Gastrocnemius medialis (tissue), 4 donors: ENCODE measurements at regions not wholly inside any gene's neighbourhood (a gene's known extent, or its start where the extent isn't known, plus 50 kb on each side); places are given as distances from the start of the nearest gene placed in this dataset.
A peak's percentile ranks its signal among the peaks of the same experiment; 100 is the strongest.

ENCODE experiments used
- ATAC-seq, 2 donors: fragments of 150-250 bp; one replicate each; pipeline ENCODE4 v1.9.1; 2016
- DNase-seq, 2 donors: peaks; one replicate each; pipeline ENCODE4 v3.0.0-alpha.2; 2019
- H3K27ac ChIP-seq, 4 donors: fragments of 200-600 bp; sonication (generic); 1 replicate in 1 of 4; 2 replicates in 3 of 4; pipeline ENCODE4 v1.5.1; 2016 to 2018; ENCODE audit warnings: mild to moderate bottlenecking in 2 of 4, moderate library complexity in 1 of 4
- H3K27me3 ChIP-seq, 3 donors: fragments of 200-600 bp; sonication (generic) in 2 of 3; 1 replicate in 1 of 3; 2 replicates in 2 of 3; pipeline versions ENCODE4 v1.5.1 to v1.6.0; 2016 to 2019; ENCODE audit warnings: mild to moderate bottlenecking in 1 of 3, moderate library complexity in 1 of 3
- H3K36me3 ChIP-seq, 2 donors: fragments of 200-600 bp; sonication (generic) in 1 of 2; one replicate each; pipeline ENCODE4 v1.5.1; 2017 to 2018
- H3K4me1 ChIP-seq, 2 donors: fragments of 200-600 bp; sonication (generic) in 1 of 2; one replicate each; pipeline ENCODE4 v1.5.1; 2016 to 2017; ENCODE audit warnings: mild to moderate bottlenecking in 2 of 2
- H3K4me3 ChIP-seq, 4 donors: fragments of 200-600 bp; sonication (generic) in 3 of 4; 1 replicate in 1 of 4; 2 replicates in 3 of 4; pipeline ENCODE4 v1.5.1; 2016 to 2019; ENCODE audit warnings: mild to moderate bottlenecking in 2 of 4
- H3K9me3 ChIP-seq, 3 donors: fragments of 200-600 bp; sonication (generic) in 2 of 3; 1 replicate in 1 of 3; 2 replicates in 2 of 3; pipeline ENCODE4 v1.5.1; 2016 to 2019
- CTCF ChIP-seq, 5 experiments: fragments of 450-650 bp in 3 of 5; fragments of 200-600 bp in 2 of 5; sonication (generic) in 2 of 5; IDR thresholded peaks in 4 of 5; conservative IDR thresholded peaks in 1 of 5; 1 replicate in 4 of 5; 2 replicates in 1 of 5; pipeline ENCODE4 v1.5.1; 2016 to 2019; ENCODE audit warnings: antibody characterized with exemption in 5 of 5, mild to moderate bottlenecking in 3 of 5, moderate library complexity in 3 of 5
- POLR2A ChIP-seq, 2 donors: fragments of 450-650 bp; IDR thresholded peaks; one replicate each; pipeline ENCODE4 v1.6.1; 2017; ENCODE audit warnings: antibody characterized with exemption in 2 of 2, mild to moderate bottlenecking in 2 of 2, moderate library complexity in 2 of 2
- in situ Hi-C, 4 donors: fragments of 200-750 bp; cut with MboI; loops; one replicate each; pipeline versions ENCODE4 v1.15.0 to v1.8.0; 2017; ENCODE audit warnings: low sequenced_read_pairs in 4 of 4
- intact Hi-C: fragments of 100-400 bp; cut with DNase I; formaldehyde crosslinking; loops from one replicate; pipeline ENCODE4 v1.15.1; 2023; ENCODE audit warnings: low total_unique reads

GRCh38 chr10:63862860-63863259 is 341.7 kb downstream of the REEP3 start:
- peaks cover 0 to 3% (median 0%) of the 10 kb centered on the region in 3 donors for H3K27me3 ChIP-seq
- no peak for ATAC-seq
- no peaks in the 10 kb centered on the region for H3K9me3 ChIP-seq
- peaks cover 0 to 6% of the 10 kb centered on the region in 2 donors for H3K4me1 ChIP-seq
- no peak for DNase-seq
- in situ Hi-C loops: no loop called here
- TF ChIP-seq POLR2A (IDR thresholded peaks at IDR 0.05) (no peak), CTCF (IDR thresholded peaks at IDR 0.05 in 4 of 5, conservative IDR thresholded peaks at IDR 0.05 in 1 of 5) (no peak)
- intact Hi-C loops: no loop called here
- no peak overlapping the region for H3K4me3 ChIP-seq
- H3K36me3 ChIP-seq: no peaks in the 10 kb centered on the region
- no peak overlapping the region for H3K27ac ChIP-seq

- TF ChIP-seq CTCF (IDR thresholded peaks at IDR 0.05 in 4 of 5, conservative IDR thresholded peaks at IDR 0.05 in 1 of 5) (no peak), POLR2A (IDR thresholded peaks at IDR 0.05) (no peak)
- Histone ChIP-seq H3K9me3 (no peaks in the 10 kb centered on the region), H3K27ac (no peak overlapping the region), H3K4me1 (peaks cover 0 to 6% of the 10 kb centered on the region in 2 donors), H3K4me3 (no peak overlapping the region), H3K27me3 (peaks cover 0 to 3% (median 0%) of the 10 kb centered on the region in 3 donors), H3K36me3 (no peaks in the 10 kb centered on the region)
- in situ Hi-C loops: no loop called here
- no peak for DNase-seq
- intact Hi-C loops: no loop called here
- ATAC-seq: no peak
Observed at GRCh38 chr10:63865210-63865609, 344.0 kb downstream of the REEP3 start.

- Histone ChIP-seq H3K4me1 (peaks cover 0 to 6% of the 10 kb centered on the region in 2 donors), H3K27me3 (peaks cover 0 to 3% (median 0%) of the 10 kb centered on the region in 3 donors), H3K27ac (no peak overlapping the region), H3K4me3 (peak overlapping the region in 2 of 4 donors; percentile 22 to 59), H3K36me3 (no peaks in the 10 kb centered on the region), H3K9me3 (no peaks in the 10 kb centered on the region)
- intact Hi-C loops: no loop called here
- in situ Hi-C loops: no loop called here
- peak; percentile 53 to 65 for ATAC-seq
- DNase-seq: no peak
- TF ChIP-seq CTCF (IDR thresholded peaks at IDR 0.05 in 4 of 5, conservative IDR thresholded peaks at IDR 0.05 in 1 of 5) (peak; percentile 12 to 77 (median 59)), POLR2A (IDR thresholded peaks at IDR 0.05) (no peak)
Observed at GRCh38 chr10:63866075-63866746, 345.0 kb downstream of the REEP3 start.

- peak in 2 of 5 experiments; percentile 3 to 13 for TF ChIP-seq CTCF (IDR thresholded peaks at IDR 0.05 in 4 of 5, conservative IDR thresholded peaks at IDR 0.05 in 1 of 5)
- TF ChIP-seq POLR2A (IDR thresholded peaks at IDR 0.05): no peak
- Histone ChIP-seq H3K36me3 (no peaks in the 10 kb centered on the region), H3K4me1 (peaks cover 0 to 6% of the 10 kb centered on the region in 2 donors), H3K4me3 (peak overlapping the region in 1 of 4 donors; percentile 59), H3K9me3 (no peaks in the 10 kb centered on the region), H3K27me3 (peaks cover 0 to 3% (median 0%) of the 10 kb centered on the region in 3 donors), H3K27ac (no peak overlapping the region)
- in situ Hi-C loops (no loop called here), intact Hi-C loops (no loop called here)
- no peak for DNase-seq
- no peak for ATAC-seq
Observed at GRCh38 chr10:63866747-63867140, 345.5 kb downstream of the REEP3 start.
